ENCODE measurements at regions not wholly inside any gene's neighbourhood (a gene's known extent, or its start where the extent isn't known, plus 50 kb on each side); places are given as distances from the start of the nearest gene placed in this dataset.

GRCh38 chr1:66450043-66450514 lies 83.9 kb upstream of the SGIP1 start:
- no peak for TF ChIP-seq CTCF (IDR thresholded peaks at IDR 0.05)
- TF ChIP-seq POLR2A (IDR thresholded peaks at IDR 0.05) = no peak

Data from Peyer's patch (tissue), 4 donors.